Panc1 (cell line): ENCODE measurements at regions not wholly inside any gene's neighbourhood (a gene's known extent, or its start where the extent isn't known, plus 50 kb on each side); places are given as distances from the start of the nearest gene placed in this dataset.

Source experiments
- ATAC-seq: fragments of 200-7000 bp; cut with Tn5 transposase; 2 replicates; pipeline ENCODE4 v1.9.1; 2020; ENCODE audit warnings: mild to moderate bottlenecking, moderate library complexity
- BruUV-seq: library from RNA; stranded (reverse); fragments of 400-500 nt; replicated peaks from 2 replicates; lab custom pipeline; 2021; lab: Mats Ljungman, UMichigan
- CTCF ChIA-PET: fragments of 300-600 bp; sonication (Branson Sonifier 250); formaldehyde crosslinking; loops from one replicate; lab custom pipeline; 2022; ENCODE audit warnings: antibody characterized with exemption; lab: Charles Lee
- POLR2A ChIA-PET: fragments of 300-600 bp; sonication (Branson Sonifier 250); formaldehyde crosslinking; loops from one replicate; lab custom pipeline; 2022; ENCODE audit warnings: antibody characterized with exemption; lab: Charles Lee
- DNase-seq: peaks from one replicate; pipeline ENCODE4 v3.0.0-alpha.2; 2010; ENCODE audit warnings: low read depth, low spot score
- H3K27ac ChIP-seq: 2 replicates; pipeline ENCODE4 v1.5.1; 2011; ENCODE audit warnings: mild to moderate bottlenecking, low read length, inconsistent platforms
- H3K27me3 ChIP-seq: fragments of 200-500 bp; sonication (Bioruptor generic); 2 replicates; pipeline ENCODE4 v1.6.0; 2014; ENCODE audit warnings: low read length, inconsistent platforms; ENCODE audit not compliant: control insufficient read depth, insufficient read depth
- H3K36me3 ChIP-seq: fragments of 200-500 bp; sonication (Bioruptor generic); 2 replicates; pipeline ENCODE4 v1.5.1; 2014; ENCODE audit warnings: inconsistent platforms, mild to moderate bottlenecking, low read length, moderate library complexity; ENCODE audit not compliant: control insufficient read depth, insufficient read depth
- H3K4me1 ChIP-seq: 2 replicates; pipeline ENCODE4 v1.5.1; 2011; ENCODE audit warnings: inconsistent platforms, mild to moderate bottlenecking, low read length, moderate library complexity; ENCODE audit not compliant: control insufficient read depth, insufficient read depth
- H3K4me3 ChIP-seq, 2 experiments: 2 replicates each; pipeline ENCODE4 v1.5.1; 2011 to 2012; ENCODE audit warnings: low read depth in 2 of 2, low read length in 2 of 2, mild to moderate bottlenecking in 2 of 2, inconsistent platforms in 1 of 2, moderate library complexity in 1 of 2
- H3K9me3 ChIP-seq: fragments of 200-500 bp; sonication (Bioruptor generic); 2 replicates; pipeline ENCODE4 v1.5.1; 2014; ENCODE audit warnings: low read depth, mild to moderate bottlenecking, inconsistent platforms, low read length, moderate library complexity; ENCODE audit not compliant: control insufficient read depth, insufficient read depth
- CTCF ChIP-seq: fragments of 450-650 bp; IDR thresholded peaks from 2 replicates; pipeline ENCODE4 v1.5.1; 2017; ENCODE audit warnings: mild to moderate bottlenecking
- POLR2AphosphoS5 ChIP-seq: IDR thresholded peaks from 2 replicates; pipeline ENCODE4 v1.6.1; 2012; ENCODE audit warnings: mild to moderate bottlenecking, low read depth, low read length, moderate library complexity
- SIN3A ChIP-seq: IDR thresholded peaks from 2 replicates; pipeline ENCODE4 v1.6.1; 2012; ENCODE audit warnings: low read depth, mild to moderate bottlenecking, low read length, moderate library complexity, borderline replicate concordance; ENCODE audit not compliant: insufficient read depth
- TCF7L2 ChIP-seq: IDR thresholded peaks from 2 replicates; pipeline ENCODE4 v1.6.1; 2011; ENCODE audit warnings: mild to moderate bottlenecking, low read depth, low read length, inconsistent platforms
- in situ Hi-C: cut with HindIII; loops from 2 replicates; pipeline ENCODE4 v1.10.0; 2016; ENCODE audit warnings: low sequenced_read_pairs, low pct_unique_long_range_greater_than_20kb
- intact Hi-C: fragments of 100-400 bp; cut with micrococcal nuclease; formaldehyde crosslinking; loops from one replicate; pipeline ENCODE4 v1.10.0; 2022; ENCODE audit not compliant: unreplicated experiment
- TF ChIP-seq, protein P1 (sequence below), 2 experiments: IDR thresholded peaks; 2 replicates each; pipeline ENCODE4 v1.6.1; 2011 to 2012; ENCODE audit warnings: low read depth in 2 of 2, control low read depth in 1 of 2, low read length in 1 of 2, mild to moderate bottlenecking in 1 of 2, moderate library complexity in 1 of 2; ENCODE audit not compliant: insufficient read depth in 1 of 2

GRCh38 chr1:229985613-229986010 lies 81.4 kb upstream of the GALNT2 start:
- in situ Hi-C loops, result no loop called here
- TF ChIP-seq CTCF, result no peak
- TF ChIP-seq, protein P1, sequence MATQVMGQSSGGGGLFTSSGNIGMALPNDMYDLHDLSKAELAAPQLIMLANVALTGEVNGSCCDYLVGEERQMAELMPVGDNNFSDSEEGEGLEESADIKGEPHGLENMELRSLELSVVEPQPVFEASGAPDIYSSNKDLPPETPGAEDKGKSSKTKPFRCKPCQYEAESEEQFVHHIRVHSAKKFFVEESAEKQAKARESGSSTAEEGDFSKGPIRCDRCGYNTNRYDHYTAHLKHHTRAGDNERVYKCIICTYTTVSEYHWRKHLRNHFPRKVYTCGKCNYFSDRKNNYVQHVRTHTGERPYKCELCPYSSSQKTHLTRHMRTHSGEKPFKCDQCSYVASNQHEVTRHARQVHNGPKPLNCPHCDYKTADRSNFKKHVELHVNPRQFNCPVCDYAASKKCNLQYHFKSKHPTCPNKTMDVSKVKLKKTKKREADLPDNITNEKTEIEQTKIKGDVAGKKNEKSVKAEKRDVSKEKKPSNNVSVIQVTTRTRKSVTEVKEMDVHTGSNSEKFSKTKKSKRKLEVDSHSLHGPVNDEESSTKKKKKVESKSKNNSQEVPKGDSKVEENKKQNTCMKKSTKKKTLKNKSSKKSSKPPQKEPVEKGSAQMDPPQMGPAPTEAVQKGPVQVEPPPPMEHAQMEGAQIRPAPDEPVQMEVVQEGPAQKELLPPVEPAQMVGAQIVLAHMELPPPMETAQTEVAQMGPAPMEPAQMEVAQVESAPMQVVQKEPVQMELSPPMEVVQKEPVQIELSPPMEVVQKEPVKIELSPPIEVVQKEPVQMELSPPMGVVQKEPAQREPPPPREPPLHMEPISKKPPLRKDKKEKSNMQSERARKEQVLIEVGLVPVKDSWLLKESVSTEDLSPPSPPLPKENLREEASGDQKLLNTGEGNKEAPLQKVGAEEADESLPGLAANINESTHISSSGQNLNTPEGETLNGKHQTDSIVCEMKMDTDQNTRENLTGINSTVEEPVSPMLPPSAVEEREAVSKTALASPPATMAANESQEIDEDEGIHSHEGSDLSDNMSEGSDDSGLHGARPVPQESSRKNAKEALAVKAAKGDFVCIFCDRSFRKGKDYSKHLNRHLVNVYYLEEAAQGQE (IDR thresholded peaks at IDR 0.05; ENCODE audit: insufficient read depth in 1 of 2, low read depth in 2 of 2, low read length in 1 of 2), result no peak
- TF ChIP-seq POLR2AphosphoS5, result no peak
- no peak for TF ChIP-seq TCF7L2
- TF ChIP-seq SIN3A, result no peak
- ChIA-PET POLR2A (no interaction called here), CTCF (no interaction called here)
- Histone ChIP-seq H3K4me1 (no peaks in the 10 kb centered on the region), H3K36me3 (no peaks in the 10 kb centered on the region), H3K9me3 (no peaks in the 10 kb centered on the region), H3K27ac (no peak overlapping the region), H3K27me3 (no peaks in the 10 kb centered on the region; the same call in 1 of the 2 replicates), H3K4me3 (no peak overlapping the region)
- BruUV-seq, result no TSS peak
- DNase-seq (no peak), ATAC-seq (no peak)
- intact Hi-C loops, result no loop called here

DNA sequence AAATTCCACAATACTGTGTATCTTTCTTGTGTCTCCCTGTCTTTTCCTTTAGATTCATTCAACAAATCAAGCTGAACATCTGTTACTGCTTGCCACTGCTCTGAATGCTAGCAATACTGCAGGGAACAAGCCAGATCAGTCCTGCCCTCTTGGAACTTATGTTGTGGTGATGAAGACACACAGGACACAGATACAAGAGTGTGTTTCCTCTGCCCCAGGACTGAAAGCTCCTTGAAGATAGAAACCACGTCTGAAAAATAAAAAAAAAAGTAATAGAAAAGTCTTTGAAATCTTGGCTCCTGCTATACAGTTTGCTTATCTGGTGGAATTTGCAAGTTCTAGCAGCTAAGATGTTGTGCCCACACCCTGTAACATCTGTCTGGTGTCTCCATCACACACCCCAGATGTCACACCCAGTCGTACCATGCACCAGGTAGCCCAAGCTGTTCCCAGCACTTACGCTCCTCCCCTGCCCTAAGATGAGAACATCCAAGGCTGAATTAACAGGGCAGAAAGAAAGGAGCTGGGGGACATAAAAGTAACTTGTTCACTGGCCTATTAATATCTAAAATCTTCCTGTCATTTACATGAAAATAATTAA lies 80.2 kb upstream of the GALNT2 start:
- Histone ChIP-seq H3K27ac (no peak overlapping the region), H3K4me1 (no peaks in the 10 kb centered on the region), H3K27me3 (no peaks in the 10 kb centered on the region; the same call in 1 of the 2 replicates), H3K4me3 (no peak overlapping the region), H3K9me3 (no peaks in the 10 kb centered on the region), H3K36me3 (no peaks in the 10 kb centered on the region)
- intact Hi-C loops, result no loop called here
- ATAC-seq (no peak), DNase-seq (no peak)
- BruUV-seq, result no TSS peak
- ChIA-PET CTCF (interaction anchor here (0.5 kb wide), 1 partner anchor 43 kb away, joined by 3 read pairs; no protein-coding TSS in a partner anchor), POLR2A (no interaction called here)
- TF ChIP-seq POLR2AphosphoS5 (no peak), TCF7L2 (no peak), CTCF (no peak), SIN3A (no peak)
- TF ChIP-seq, protein P1 (IDR thresholded peaks at IDR 0.05; ENCODE audit: insufficient read depth in 1 of 2, low read depth in 2 of 2, low read length in 1 of 2), result no peak
- in situ Hi-C loops, result no loop called here
